ENCODE measurements at regions not wholly inside any gene's neighbourhood (a gene's known extent, or its start where the extent isn't known, plus 50 kb on each side); places are given as distances from the start of the nearest gene placed in this dataset.

GRCh38 chr1:188241629-188242028 is 1412.9 kb downstream of the PLA2G4A start:
- TF ChIP-seq EZH2 (IDR thresholded peaks at IDR 0.05; ENCODE audit: insufficient read depth, poor library complexity, severe bottlenecking) (no peak), EZH2phosphoT487 (IDR thresholded peaks at IDR 0.05; ENCODE audit: insufficient read depth, low read depth) (no peak)
